ENCODE measurements at regions not wholly inside any gene's neighbourhood (a gene's known extent, or its start where the extent isn't known, plus 50 kb on each side); places are given as distances from the start of the nearest gene placed in this dataset.

DNA sequence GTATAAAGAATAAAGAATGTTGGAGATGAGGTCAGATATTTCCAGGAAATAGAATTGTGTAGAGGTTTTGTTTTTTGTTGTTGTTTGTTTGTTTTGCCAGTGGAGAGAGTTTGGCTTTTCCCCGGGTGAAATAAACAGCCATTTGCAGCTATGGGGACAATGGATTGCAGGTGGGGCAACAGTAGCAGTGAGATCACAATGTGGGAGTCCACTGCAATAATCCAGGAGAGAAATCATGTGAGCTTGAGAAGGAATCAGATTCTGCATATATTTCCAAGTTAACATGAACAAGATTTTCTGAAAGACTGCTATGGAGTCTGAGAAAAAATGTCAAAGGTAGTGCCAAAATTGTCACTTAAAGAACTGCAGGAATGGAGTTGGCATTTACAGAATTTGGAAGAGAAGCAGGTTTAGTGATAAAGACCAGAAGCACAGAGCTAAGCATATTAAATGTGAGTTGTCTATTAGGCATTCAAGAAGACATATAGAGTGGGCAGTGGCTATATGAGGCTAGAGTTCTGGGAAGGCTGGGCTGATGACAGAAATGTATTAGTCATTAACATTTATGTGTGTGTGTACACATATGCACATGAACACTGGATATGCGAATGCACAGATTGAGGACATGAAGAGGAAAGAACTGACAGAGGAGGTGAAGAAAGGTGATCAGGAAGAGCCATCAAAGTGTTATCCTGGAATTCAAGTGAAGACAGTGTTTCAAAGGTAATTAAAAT, 729.6 kb upstream of the PTBP2 start:
- TF ChIP-seq, protein P1, sequence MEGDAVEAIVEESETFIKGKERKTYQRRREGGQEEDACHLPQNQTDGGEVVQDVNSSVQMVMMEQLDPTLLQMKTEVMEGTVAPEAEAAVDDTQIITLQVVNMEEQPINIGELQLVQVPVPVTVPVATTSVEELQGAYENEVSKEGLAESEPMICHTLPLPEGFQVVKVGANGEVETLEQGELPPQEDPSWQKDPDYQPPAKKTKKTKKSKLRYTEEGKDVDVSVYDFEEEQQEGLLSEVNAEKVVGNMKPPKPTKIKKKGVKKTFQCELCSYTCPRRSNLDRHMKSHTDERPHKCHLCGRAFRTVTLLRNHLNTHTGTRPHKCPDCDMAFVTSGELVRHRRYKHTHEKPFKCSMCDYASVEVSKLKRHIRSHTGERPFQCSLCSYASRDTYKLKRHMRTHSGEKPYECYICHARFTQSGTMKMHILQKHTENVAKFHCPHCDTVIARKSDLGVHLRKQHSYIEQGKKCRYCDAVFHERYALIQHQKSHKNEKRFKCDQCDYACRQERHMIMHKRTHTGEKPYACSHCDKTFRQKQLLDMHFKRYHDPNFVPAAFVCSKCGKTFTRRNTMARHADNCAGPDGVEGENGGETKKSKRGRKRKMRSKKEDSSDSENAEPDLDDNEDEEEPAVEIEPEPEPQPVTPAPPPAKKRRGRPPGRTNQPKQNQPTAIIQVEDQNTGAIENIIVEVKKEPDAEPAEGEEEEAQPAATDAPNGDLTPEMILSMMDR (conservative IDR thresholded peaks at IDR 0.05; ENCODE audit: low read depth, low read length), result no peak
- TF ChIP-seq EZH2 (IDR thresholded peaks at IDR 0.05; ENCODE audit: low read length, unreplicated experiment) (no peak), EZH2phosphoT487 (IDR thresholded peaks at IDR 0.05; ENCODE audit: borderline replicate concordance, low read length) (no peak)
